ENCODE measurements at regions not wholly inside any gene's neighbourhood (a gene's known extent, or its start where the extent isn't known, plus 50 kb on each side); places are given as distances from the start of the nearest gene placed in this dataset.

DNA sequence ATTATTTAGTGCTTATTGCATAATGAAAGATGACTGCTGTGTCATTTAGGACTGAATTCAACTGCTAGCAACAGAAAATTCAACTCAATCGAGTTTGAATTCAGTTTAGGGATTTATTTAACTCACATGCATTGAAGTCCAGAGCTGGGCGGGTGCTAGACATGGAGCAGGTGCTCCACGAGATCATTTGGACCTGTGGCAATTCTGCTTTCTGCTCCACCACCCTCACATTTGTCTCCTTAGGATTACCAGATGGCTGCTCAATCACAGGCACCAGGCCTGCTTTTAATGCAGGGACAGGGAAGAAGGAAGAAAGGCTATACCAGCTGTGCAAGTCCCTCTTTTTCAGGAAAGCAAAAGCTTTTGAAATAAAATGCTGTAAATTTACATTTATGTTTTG lies 572.9 kb upstream of the SLC8A1 start:
- TF ChIP-seq SIN3A (IDR thresholded peaks at IDR 0.05; ENCODE audit: borderline replicate concordance, insufficient read depth, low read length) (no peak), POLR2AphosphoS5 (IDR thresholded peaks at IDR 0.05; ENCODE audit: low read depth, low read length) (no peak)
- TF ChIP-seq, protein P1, sequence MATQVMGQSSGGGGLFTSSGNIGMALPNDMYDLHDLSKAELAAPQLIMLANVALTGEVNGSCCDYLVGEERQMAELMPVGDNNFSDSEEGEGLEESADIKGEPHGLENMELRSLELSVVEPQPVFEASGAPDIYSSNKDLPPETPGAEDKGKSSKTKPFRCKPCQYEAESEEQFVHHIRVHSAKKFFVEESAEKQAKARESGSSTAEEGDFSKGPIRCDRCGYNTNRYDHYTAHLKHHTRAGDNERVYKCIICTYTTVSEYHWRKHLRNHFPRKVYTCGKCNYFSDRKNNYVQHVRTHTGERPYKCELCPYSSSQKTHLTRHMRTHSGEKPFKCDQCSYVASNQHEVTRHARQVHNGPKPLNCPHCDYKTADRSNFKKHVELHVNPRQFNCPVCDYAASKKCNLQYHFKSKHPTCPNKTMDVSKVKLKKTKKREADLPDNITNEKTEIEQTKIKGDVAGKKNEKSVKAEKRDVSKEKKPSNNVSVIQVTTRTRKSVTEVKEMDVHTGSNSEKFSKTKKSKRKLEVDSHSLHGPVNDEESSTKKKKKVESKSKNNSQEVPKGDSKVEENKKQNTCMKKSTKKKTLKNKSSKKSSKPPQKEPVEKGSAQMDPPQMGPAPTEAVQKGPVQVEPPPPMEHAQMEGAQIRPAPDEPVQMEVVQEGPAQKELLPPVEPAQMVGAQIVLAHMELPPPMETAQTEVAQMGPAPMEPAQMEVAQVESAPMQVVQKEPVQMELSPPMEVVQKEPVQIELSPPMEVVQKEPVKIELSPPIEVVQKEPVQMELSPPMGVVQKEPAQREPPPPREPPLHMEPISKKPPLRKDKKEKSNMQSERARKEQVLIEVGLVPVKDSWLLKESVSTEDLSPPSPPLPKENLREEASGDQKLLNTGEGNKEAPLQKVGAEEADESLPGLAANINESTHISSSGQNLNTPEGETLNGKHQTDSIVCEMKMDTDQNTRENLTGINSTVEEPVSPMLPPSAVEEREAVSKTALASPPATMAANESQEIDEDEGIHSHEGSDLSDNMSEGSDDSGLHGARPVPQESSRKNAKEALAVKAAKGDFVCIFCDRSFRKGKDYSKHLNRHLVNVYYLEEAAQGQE (IDR thresholded peaks at IDR 0.05; ENCODE audit: insufficient read depth in 1 of 2, low read depth in 2 of 2, low read length in 2 of 2), result no peak
